C4-2B (cell line): ENCODE measurements at regions not wholly inside any gene's neighbourhood (a gene's known extent, or its start where the extent isn't known, plus 50 kb on each side); places are given as distances from the start of the nearest gene placed in this dataset.

ENCODE experiments used
- H3K27ac ChIP-seq: fragments of 450-650 bp; 2 replicates; pipeline ENCODE4 v1.5.1; 2017
- ZFX ChIP-seq: fragments of 450-650 bp; IDR thresholded peaks from 2 replicates; pipeline ENCODE4 v1.6.1; 2017
- TF ChIP-seq, protein P1 (sequence below): fragments of 450-650 bp; conservative IDR thresholded peaks from 2 replicates; pipeline ENCODE4 v1.5.1; 2017; ENCODE audit warnings: mild to moderate bottlenecking

DNA sequence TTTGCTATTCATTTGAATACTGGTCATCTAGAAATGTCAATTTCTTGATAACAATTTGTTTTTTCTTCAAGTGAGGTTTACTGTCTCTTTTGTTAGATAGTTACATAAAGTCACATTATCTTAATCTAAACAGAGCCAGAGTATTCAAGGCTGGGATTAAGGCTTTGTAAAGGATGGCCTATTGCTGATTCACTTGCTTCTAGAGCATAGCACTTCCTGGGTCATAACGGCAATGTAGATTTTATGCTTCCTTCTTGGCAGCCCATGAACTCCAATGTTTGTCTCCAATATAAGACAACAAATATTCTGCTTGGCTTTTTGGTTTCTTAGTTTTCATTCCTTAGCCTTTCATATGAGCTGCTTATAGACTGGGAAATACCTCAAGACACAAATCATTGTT lies 2007.9 kb upstream of the CDH6 start:
- no peak overlapping the region for H3K27ac ChIP-seq
- TF ChIP-seq ZFX, result no peak
- TF ChIP-seq, protein P1, sequence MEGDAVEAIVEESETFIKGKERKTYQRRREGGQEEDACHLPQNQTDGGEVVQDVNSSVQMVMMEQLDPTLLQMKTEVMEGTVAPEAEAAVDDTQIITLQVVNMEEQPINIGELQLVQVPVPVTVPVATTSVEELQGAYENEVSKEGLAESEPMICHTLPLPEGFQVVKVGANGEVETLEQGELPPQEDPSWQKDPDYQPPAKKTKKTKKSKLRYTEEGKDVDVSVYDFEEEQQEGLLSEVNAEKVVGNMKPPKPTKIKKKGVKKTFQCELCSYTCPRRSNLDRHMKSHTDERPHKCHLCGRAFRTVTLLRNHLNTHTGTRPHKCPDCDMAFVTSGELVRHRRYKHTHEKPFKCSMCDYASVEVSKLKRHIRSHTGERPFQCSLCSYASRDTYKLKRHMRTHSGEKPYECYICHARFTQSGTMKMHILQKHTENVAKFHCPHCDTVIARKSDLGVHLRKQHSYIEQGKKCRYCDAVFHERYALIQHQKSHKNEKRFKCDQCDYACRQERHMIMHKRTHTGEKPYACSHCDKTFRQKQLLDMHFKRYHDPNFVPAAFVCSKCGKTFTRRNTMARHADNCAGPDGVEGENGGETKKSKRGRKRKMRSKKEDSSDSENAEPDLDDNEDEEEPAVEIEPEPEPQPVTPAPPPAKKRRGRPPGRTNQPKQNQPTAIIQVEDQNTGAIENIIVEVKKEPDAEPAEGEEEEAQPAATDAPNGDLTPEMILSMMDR, result no peak

GRCh38 chr5:29175774-29176173 lies 2017.7 kb upstream of the CDH6 start:
- no peak overlapping the region for H3K27ac ChIP-seq
- no peak for TF ChIP-seq ZFX
- TF ChIP-seq, protein P1, result no peak

GRCh38 chr5:29170599-29170998 lies 2022.9 kb upstream of the CDH6 start:
- TF ChIP-seq, protein P1, result no peak
- TF ChIP-seq ZFX, result no peak
- no peak overlapping the region for H3K27ac ChIP-seq

- H3K27ac ChIP-seq, result no peak overlapping the region
- no peak for TF ChIP-seq ZFX
- TF ChIP-seq, protein P1, result no peak
Observed at GRCh38 chr5:29169886-29170285, 2023.6 kb upstream of the CDH6 start.

GRCh38 chr5:29162297-29162696 lies 2031.2 kb upstream of the CDH6 start:
- no peak overlapping the region for H3K27ac ChIP-seq
- TF ChIP-seq, protein P1, result no peak

GRCh38 chr5:29161399-29162291 lies 2031.8 kb upstream of the CDH6 start:
- TF ChIP-seq, protein P1, result peak; percentile 11
- no peak for TF ChIP-seq ZFX
- H3K27ac ChIP-seq, result no peak overlapping the region

DNA sequence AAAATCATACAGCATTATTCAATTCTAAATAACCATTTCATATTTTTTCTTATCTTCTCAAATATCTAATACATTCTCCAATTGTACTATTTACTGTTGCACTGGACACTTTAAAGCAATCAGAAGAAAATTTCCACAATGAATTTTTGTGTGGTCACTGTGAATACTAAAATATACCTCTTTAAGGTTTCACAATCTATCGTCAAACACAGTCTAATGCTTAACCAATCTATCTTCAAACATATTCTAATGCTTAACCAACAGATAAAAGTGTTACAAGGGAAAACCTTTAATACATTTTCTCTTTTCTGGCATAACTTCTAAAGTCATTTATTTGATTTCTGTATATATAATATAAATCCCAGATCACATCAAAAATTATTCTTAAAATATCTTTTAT lies 2035.5 kb upstream of the CDH6 start:
- H3K27ac ChIP-seq, result no peak overlapping the region

More for the DNA sequence above, 2035.5 kb upstream of the CDH6 start:
- TF ChIP-seq, protein P1, result no peak
- TF ChIP-seq ZFX, result no peak
